GM19395 (cell line): ENCODE measurements at regions not wholly inside any gene's neighbourhood (a gene's known extent, or its start where the extent isn't known, plus 50 kb on each side); places are given as distances from the start of the nearest gene placed in this dataset.
A peak's percentile ranks its signal among the peaks of the same experiment; 100 is the strongest.
"Not testable (repeated sequence)": the region's sequence is repeated elsewhere in the genome, so short reads cannot be mapped to it uniquely, and the experiment has no call there.

Experiments used
- ATAC-seq: cut with Tn5 transposase; IDR thresholded peaks from one replicate; pipeline ENCODE4 v1.9.1; 2021; ENCODE audit warnings: mild to moderate bottlenecking, moderate library complexity; ENCODE audit not compliant: unreplicated experiment

GRCh38 chr12:105681341-105681740 is 350.9 kb downstream of the C12orf75 start:
- no peak for ATAC-seq

- ATAC-seq = not testable (repeated sequence)
Observed at GRCh38 chr12:105682821-105683220, 352.3 kb downstream of the C12orf75 start.

- not testable (repeated sequence) for ATAC-seq
Observed at GRCh38 chr12:105683836-105684235, 353.3 kb downstream of the C12orf75 start.

- ATAC-seq = no peak
Observed at GRCh38 chr12:105698075-105698474, 367.6 kb downstream of the C12orf75 start.

GRCh38 chr12:105699209-105699608 is 368.7 kb downstream of the C12orf75 start:
- no peak for ATAC-seq

GRCh38 chr12:105704787-105705186 is 374.3 kb downstream of the C12orf75 start:
- no peak for ATAC-seq

- no peak for ATAC-seq
Observed at GRCh38 chr12:105705235-105705634, 374.7 kb downstream of the C12orf75 start.

- no peak for ATAC-seq
Observed at GRCh38 chr12:105705765-105706164, 375.3 kb downstream of the C12orf75 start.

- no peak for ATAC-seq
Observed at GRCh38 chr12:105706321-105706972, 376.0 kb downstream of the C12orf75 start.

GRCh38 chr12:105706973-105707334 is 376.5 kb downstream of the C12orf75 start:
- ATAC-seq = no peak

GRCh38 chr12:105713606-105714305 is 383.3 kb downstream of the C12orf75 start:
- no peak for ATAC-seq

GRCh38 chr12:105716621-105717020 is 386.1 kb downstream of the C12orf75 start:
- ATAC-seq = no peak

GRCh38 chr12:105721051-105721825 is 390.7 kb downstream of the C12orf75 start:
- ATAC-seq = peak; percentile 88

GRCh38 chr12:105721891-105722290 is 391.4 kb downstream of the C12orf75 start:
- no peak for ATAC-seq

- ATAC-seq = no peak
Observed at GRCh38 chr12:105723066-105723465, 392.6 kb downstream of the C12orf75 start.

GRCh38 chr12:105723494-105723893 is 393.0 kb downstream of the C12orf75 start:
- no peak for ATAC-seq

- ATAC-seq = no peak
Observed at GRCh38 chr12:105724641-105725040, 394.1 kb downstream of the C12orf75 start.

- ATAC-seq = no peak
Observed at GRCh38 chr12:105725054-105725453, 394.6 kb downstream of the C12orf75 start.

GRCh38 chr12:105729181-105729771 is 398.8 kb downstream of the C12orf75 start:
- no peak for ATAC-seq

GRCh38 chr12:105729926-105730325 is 399.4 kb downstream of the C12orf75 start:
- no peak for ATAC-seq

- no peak for ATAC-seq
Observed at GRCh38 chr12:105733579-105733978, 403.1 kb downstream of the C12orf75 start.
